ENCODE measurements at regions not wholly inside any gene's neighbourhood (a gene's known extent, or its start where the extent isn't known, plus 50 kb on each side); places are given as distances from the start of the nearest gene placed in this dataset.
"Not testable (repeated sequence)": the region's sequence is repeated elsewhere in the genome, so short reads cannot be mapped to it uniquely, and the experiment has no call there.

DNA sequence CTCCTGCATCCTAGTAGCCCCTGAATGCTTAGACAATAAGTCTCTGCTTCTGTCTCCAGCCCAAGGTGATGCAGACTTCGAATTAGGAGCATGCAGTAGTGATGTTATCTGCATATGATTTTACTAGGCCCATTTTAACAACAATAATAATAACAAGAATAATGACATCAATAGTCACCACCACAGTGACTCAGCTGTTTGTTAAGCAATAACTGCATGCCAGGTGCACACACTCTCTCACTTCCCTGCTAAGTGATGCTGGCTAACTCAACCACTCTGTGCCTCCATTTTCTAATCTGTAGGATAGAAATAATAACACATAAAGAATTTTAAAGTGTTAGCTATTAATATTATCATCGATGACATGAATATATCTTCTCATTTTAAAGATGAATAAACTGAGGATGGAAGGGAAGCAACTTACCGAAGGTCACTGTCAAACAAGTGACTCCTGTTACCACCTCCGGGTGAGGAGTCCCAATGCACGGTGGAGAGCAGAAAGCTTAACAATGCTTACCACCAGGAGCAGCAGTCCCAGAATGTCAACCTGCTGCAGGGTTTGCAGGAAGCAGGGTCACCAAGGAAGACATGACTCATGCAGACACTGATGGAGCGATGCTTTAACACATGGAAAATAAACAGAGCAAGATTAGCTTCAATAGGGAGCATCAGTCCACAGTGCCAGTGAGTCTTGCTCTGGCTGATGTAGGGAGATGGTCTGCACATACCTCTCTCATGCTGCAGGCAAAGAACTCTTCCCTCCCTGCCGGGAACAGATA is 290.2 kb downstream of the SPATA17 start:
- no peak for DNase-seq

DNA sequence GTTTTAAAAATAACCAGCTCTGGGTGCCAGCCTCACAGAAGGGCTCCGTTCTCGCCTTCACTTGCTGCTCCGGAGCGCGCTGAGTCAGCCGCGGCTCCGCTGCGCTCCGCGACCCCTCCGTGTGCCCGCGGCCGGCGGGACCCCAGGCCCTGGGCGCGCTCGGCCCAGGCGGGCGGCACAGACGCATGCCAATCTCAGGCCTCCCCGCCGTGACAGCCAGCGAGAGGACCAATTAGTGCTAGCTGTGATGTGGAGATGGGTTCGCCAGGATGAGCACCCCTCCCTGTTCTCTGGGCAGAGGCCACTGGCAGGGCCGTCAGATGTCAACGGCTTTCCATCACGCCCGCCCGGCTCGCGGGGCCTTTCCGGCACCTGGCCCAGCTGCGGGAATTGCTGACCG is 293.8 kb downstream of the SPATA17 start:
- DNase-seq: no peak

DNA sequence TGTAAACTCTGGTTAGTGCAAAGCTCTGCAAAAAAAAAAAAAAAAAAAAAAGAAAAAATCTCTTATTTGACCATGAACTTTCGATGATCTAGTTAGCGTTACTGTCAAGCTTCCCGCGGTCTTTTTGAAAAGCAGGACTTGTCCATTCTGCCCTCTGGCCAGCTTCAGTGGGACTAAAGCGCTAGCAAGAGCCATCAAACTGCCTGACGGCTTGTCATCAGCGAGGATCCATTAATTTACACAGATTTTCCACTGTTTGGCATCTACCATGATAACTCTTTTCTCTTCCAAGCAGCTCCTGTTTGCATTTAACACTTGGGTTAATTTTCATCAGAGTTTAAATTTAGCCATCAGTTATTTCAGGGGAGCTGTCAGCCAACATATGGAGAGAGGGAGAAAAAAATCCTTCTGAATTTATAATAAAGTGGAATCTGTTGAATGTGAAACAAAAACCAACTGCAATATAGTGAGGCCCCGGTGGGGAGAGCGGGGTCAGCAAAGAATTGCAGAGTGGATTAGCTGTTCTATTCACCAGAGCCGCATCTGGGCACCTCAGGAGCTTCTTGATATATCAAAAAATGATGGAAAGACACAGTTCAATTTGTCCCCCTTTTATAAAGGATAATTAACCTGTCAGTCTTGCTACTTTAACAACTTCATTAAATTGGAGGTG is 298.2 kb downstream of the SPATA17 start:
- DNase-seq: no peak

DNA sequence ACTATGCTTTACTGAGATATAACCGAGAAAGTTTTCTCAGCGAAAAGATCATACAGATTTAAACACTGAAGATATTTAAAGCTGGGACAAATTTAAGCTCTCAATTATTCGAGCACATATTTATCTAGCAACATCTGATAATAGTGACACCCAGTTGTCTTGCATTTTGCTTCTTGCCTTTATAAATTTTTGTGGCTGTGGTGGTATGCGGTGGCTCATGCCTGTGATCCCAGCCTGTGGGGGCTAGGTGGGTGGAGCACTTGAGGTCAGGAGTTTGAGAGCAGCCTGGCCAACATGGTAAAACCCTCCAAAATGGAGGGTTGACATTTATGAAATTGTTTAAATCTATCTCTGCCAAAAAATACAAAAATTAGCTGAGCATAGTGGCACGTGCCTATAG is 312.2 kb downstream of the SPATA17 start:
- no peak for DNase-seq

DNA sequence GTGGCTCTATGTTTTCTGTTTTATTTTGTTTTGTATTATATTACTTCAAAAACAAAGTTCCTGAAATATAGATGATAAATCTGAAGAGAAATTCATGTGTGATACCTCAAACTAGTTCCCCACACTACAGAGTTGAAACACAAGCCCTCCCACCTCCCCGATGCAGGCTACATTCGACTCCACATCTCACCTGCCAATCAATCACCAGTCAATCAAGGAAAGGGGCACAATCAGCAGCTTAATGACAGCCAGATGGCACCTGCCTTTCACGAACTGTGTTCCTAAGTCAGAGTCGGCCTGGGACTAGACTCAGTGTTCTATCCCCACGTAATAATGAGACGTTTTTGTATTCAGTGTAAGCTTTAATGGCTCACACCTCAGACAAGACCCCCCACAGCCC is 313.4 kb downstream of the SPATA17 start:
- DNase-seq: peak in 1 of 3 experiments; percentile 8

DNA sequence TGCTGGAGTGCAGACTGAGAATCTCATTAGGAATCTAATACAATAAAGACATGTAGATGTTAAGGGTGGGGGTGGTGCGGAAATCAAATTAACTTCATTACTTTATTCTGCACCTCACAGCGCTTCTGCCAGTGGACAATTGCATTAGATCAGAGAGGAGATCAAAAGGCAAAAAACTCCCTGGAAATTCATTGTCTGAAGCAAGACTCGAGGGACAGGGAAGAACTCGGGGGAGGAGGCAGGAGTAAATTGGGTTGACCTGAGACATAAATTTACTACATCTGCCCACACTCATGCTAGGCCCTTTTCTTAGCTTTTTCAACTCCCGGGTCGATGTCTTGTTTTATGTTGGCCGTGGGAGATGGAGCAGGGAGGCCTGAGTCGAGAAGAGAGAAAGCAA is 315.4 kb downstream of the SPATA17 start:
- no peak for DNase-seq

DNA sequence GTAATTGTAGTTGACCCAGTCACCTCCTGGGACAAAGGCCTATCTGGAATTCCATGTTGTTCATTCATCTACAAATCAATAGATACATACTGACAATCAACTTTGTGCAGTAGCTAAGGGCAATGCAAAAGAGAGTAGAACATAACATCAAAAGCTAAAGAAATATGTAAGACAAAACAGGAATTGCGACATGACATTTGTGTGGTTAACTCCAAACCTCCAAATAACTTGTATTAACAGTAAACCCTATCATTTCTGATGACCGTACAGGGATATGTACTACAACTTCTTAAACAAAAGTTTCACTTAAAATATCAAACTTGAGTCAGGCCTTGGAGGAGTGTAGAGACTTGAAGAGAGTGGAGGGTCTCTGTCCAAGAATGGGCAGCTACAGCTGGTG is 317.6 kb downstream of the SPATA17 start:
- no peak for DNase-seq

DNA sequence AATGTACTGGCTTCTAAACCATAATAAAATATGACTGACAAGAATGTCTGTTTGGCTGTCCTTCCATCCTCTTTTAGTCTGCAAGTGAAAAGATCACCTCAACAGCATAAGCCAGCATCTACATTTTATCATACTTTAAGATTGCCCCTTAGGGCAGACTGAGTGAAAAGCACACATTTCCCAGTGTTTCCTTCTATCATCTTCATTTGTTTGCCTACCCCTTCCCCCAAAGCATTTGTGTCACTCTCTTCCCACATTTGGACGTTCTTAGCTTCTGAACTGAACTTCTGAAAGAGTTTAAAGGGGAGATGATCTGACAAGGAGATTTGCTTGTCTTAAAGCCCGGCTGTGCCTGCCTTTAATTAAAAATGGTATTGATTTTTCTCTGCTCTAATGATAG is 322.2 kb downstream of the SPATA17 start:
- no peak for DNase-seq

DNA sequence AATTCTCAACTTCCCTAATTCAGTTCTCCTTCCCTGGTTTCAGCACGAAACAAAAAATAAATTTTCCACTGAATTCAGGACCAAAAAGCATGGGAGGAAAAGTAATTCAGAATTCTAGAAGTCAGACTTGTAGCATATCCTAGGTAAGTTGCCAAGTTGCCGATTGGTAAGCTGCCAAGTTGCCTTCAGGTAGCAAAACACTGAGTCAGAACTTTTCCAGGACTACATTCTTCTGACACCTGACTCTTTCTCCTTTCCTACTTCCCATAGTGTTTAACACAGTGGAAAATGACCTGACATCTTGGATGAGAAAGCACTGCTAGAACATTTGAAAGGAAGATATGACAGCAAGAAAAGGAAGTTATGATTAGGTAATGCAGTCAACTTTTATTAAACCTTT is 322.8 kb downstream of the SPATA17 start:
- no peak for DNase-seq

DNA sequence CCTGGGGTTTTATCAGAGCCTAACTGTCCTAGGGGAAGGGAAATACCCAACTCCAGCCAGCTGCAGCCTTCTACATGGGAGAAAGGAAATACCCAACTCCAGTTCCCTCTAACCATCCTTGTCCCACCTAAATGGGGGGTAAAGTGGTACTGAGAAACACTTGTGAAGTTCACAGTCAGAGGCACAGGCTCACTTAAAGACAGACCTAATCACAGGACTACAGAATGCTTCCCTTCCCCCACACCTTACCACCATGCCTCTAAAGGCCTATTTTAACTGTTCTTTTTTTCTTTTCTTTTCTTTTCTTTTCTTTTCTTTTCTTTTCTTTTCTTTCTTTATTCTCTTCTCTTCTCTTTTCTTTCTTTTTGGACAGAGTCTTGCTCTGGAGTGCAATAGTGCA is 324.6 kb downstream of the SPATA17 start:
- DNase-seq: no peak

DNA sequence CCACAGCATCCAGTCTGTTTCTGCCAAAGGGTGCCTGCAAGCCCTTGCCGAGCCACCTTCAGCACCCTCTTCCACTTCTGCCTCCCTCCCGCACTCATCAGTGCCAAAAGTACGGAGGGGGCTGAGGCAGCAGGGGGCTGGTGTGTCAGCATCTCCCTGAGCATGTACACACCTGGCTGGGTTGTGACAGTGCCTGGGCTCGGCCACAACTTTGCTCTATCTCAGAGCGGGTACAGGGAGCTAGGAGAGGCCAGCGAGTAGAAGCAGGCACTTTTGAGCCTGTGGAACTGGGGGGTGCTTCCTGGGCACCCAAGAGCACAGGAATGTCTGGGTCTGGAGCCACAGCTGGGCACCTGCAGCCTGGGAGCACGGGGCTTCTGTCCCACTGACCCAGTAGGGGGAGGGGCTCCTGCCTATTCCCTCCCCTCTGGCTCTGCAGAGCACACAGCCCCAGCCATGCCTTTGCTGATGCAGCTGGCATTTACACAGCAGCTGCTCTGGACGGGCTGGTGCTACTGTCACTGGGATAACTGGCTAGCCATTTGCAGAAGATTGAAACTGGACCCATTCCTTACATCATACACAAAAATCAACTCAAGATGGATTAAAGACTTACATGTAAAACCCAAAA is 319.8 kb upstream of the RRP15 start:
- DNase-seq: no peak

DNA sequence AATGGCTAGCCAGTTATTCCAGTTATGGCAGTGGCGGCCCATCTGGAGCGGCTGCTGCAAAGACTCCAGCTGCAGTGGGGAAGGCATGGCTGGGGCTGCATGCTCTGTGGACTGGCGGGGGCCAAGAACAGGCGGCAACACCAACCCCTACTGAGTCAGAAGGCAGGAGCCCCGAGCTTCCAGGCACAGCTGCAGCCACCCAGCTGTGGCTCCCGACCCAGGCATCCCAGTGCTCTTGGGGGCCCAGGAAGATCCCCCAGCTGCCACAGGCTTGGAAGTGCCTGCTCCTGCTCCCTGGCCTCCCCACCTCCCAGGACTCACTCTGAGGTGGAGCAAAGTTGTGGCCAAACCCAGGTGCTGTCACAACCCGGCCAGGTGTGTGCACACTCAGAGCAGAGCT is 317.0 kb upstream of the RRP15 start:
- no peak for DNase-seq

DNA sequence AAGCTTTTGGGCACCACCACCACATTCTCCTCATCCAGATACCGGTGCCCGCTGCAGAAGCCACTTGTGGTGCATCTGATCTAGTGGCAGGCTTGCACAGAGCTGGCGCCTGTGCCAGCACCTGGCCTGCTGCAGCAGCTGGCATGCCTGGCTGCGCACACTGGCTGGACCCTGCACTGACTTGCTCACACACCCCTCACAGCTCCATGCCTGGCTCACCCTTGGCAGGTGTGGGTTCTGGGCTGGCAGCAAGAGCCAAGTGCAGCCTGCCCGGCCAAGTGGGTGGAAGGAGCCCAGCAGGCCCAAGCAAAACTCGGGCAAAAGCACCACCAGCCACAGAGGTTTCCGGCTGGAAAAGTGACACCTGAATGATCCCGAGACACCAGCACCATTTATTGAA is 315.7 kb upstream of the RRP15 start:
- DNase-seq: no peak

DNA sequence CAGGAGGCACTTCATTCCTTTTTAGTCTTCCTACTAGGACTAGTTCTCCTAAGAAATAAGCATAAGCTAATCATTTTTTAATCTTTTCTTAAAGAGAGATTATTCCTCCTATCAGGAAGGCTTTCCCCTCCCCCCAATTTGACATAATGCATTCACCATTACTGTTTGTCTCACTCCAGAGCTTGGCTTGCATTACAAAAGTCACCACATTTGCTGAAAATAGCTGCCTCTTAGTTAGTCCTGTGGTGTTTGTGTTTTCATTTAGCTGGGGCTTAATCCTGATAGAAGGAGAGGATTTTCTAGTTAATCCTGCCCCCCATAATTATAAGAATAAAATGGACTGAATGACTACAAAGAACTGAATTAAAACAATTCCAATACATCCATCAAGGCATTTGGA is 307.1 kb upstream of the RRP15 start:
- no peak for DNase-seq

DNA sequence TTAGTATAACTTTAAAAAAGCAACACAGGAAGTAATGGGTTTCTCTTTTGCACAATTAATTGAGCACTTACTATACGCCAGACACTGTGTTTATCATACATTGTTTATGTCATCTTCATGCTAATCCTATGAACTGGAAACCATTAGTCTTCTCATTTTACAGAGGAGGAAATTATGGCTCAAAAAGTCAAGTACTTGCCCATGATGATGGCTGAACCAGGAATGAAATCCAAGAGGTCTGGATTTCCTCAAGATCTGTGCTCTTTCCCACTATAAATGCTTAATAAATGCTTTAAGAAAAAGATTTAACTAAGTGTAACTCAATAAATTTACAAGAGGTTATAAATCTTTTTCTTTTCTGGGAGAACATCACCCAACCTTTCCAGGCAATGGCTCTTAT is 303.7 kb upstream of the RRP15 start:
- DNase-seq: no peak

DNA sequence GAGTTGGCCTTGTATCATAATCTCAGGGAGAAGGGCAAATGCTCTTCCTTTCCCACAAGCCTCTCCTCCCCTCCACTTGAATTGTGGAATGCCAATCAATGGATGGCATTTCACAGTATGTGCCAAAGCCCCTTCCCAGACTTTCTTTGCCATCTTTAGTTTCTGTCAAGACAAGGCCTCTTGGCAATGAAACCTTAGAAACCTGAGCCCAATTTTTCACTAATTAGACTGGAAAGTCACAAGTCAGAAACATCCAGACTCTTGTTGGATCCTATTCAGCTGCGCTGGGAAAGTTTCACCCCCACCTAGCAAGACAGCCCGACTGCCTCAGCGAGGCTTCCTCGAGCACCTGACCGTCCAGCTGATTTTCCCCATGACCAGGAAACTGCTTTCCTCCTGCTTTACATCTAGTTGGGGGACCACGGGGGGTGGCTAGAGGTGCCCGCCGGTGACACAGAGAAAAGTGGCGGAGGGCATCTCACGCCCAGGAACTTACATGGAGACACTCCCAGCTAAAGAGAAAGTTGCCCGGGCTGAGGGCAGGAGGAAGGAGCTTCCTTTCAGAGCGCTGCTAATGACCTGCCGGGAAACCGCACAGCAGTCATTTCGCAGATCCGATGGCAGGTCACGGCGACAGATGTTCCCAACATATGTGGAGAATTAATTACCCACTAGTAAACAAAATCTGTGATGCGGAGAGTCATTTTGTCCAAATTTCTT is 302.6 kb upstream of the RRP15 start:
- no peak for DNase-seq

DNA sequence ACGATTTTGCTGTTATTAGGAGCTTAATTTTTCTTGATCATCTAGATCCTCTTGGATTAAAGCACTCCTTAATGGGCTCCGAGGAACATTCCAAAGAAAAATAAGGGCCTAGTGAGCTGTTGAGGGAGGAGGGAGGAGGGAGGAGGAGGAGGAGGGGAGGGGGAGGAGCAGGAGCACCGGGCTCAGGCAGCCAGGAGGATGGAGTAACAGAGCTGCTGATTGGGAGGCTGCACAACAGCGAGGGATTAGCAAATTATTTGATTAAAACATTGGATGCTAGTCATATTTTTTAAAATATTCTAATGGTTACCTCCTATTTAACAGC is 302.1 kb upstream of the RRP15 start:
- no peak for DNase-seq

DNA sequence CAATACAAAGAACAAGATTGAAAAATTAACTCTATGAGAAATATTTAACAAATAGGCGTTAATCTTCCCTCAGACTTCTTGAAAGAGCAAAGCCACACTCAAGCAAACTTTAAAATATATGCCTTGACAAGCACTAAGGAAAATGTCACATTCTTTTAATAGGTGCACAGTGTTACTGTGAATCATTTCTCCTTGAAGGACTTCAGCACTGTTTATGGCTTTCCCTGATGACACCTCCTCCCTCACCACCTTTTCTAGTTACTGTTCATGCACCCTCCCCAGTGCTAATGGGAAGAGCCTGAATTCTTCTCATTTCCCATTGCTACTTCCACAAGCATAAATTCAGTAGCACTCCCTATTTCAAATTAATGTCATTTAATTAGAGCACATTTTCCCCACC is 299.5 kb upstream of the RRP15 start:
- DNase-seq: no peak

DNA sequence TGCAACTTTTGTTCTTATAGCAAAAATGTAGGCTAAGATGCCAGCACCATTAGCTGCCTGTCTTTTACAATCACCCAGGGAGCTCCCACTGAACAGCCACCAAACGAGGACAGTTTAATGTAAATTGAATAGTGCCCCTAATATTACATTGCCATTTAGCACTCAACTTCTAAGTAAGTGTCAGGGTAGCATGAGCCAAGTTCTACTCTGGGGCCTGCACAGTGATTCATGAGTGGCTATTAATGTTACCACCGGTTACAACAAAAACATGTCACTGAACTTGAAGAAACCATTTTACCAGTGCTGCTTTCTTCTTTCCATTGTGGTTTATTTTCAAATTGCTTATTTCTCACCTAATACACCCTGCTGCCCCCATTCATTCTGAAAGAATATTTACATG is 295.6 kb upstream of the RRP15 start:
- DNase-seq: no peak

DNA sequence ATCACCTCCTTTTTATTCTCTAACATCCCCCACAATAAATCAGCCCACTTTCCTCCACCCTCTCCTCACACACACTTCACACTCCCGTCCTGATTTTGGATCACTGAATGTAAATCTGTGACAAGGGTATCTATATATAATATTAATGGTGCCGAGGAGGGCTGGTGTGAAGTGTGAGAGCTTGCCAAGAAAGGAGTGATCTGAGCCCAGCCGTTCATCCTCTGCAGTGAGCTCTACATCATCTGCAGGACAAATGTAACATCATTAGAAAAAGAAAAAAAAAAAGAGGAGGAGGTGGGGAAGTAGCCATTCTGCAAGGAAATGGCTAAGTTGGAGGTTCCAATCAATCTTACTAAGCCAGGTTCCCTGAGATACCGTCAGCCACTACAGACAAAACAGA is 291.7 kb upstream of the RRP15 start:
- no peak for DNase-seq

DNA sequence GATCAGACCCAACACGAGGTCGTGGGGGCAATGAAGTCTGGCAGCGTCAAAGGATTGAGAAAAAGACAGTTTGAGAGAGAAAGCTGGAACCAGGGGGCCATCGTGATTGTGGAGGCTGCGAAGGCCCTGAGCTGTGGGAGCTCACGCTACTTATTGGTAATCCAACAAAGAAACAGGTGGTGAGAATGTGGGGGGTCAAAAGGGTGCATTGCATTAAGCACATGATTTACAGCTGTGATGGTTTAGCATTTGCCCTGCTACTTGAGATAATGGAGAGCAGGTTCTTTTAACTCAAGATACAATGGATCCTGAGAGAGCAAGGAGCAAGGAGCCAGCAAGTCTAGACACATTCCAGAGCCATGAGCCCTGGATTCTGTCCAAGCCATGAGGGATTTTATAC is 276.8 kb upstream of the RRP15 start:
- DNase-seq: not testable (repeated sequence)

DNA sequence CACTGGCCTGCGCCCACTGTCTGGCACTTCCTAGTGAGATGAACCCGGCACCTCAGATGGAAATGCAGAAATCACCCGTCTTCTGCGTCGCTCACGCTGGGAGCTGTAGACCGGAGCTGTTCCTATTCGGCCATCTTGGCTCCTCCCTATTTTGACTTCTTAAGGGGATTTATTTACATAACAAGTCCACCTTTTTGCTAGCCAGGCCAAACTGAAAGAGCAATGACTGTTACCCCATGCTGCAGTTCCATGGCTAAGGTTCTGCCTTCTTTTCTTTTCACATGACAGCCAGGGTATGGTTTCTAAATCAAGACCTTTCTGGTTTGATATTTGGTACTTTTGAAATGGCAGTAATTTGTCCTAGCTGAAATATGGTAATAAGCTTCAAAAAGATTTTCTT is 270.0 kb upstream of the RRP15 start:
- not testable (repeated sequence) for DNase-seq

DNA sequence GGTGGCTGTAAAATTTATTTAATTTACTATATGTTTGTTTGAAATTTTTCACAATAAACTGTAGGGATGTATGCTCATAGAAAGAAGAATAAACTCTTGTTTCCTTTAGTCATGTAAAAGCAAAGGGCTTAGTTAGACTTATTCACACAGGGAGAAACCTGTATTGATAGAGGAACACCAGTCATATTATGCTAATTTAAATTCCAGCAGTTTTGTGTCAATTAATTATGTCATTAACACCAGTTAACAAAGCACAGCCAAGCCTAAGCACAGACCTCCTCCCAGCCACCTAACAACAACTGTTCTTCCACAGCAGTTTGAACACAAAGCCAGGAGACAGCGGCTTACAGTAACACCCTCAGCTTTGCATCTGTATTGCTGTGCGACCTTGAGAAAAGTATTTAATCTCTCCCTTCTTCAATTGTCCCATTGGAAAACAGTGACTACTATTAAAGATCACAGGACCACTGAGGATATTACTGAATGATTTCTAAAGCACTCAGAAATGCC is 260.8 kb upstream of the RRP15 start:
- DNase-seq: no peak

DNA sequence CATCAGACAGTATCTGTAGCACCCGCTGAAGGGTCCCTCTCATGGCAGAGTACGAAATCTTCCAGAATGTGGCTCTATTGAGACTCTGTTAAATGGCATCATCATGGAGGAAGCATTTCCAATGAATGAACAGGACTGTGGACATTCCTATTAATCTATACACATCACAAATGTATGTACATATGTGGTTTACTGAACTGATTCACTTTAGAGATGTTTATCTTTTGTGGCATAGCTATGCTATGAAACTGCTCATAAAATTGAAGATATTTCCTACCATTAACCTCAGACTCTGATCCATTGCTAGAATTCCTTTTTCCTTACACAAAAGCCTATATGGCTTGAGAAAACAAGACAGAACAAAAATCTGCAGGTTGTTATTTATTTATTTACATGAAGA is 259.6 kb upstream of the RRP15 start:
- no peak for DNase-seq

Measured in NCI-H1417 (cell line).